Suprapubic skin (tissue), 4 donors: ENCODE measurements at regions not wholly inside any gene's neighbourhood (a gene's known extent, or its start where the extent isn't known, plus 50 kb on each side); places are given as distances from the start of the nearest gene placed in this dataset.

Source experiments
- EP300 ChIP-seq: sonication (generic); formaldehyde crosslinking; IDR thresholded peaks from one replicate; pipeline ENCODE4 v1.6.1; 2017; ENCODE audit warnings: antibody characterized with exemption
- POLR2A ChIP-seq, 2 donors: fragments of 450-650 bp; IDR thresholded peaks; one replicate each; pipeline ENCODE4 v1.6.1; 2017; ENCODE audit warnings: antibody characterized with exemption in 2 of 2, mild to moderate bottlenecking in 2 of 2, moderate library complexity in 2 of 2
- POLR2AphosphoS5 ChIP-seq, 3 donors: sonication (generic); formaldehyde crosslinking; IDR thresholded peaks; one replicate each; pipeline ENCODE4 v1.6.1; 2017; ENCODE audit warnings: antibody characterized with exemption in 3 of 3
- TF ChIP-seq, protein P1 (sequence below), 2 donors: fragments of 200-600 bp in 1 of 2; fragments of 450-650 bp in 1 of 2; sonication (generic) in 1 of 2; IDR thresholded peaks; one replicate each; pipeline ENCODE4 v1.5.1; 2016 to 2019; ENCODE audit warnings: antibody characterized with exemption in 2 of 2, mild to moderate bottlenecking in 1 of 2, moderate library complexity in 1 of 2

DNA sequence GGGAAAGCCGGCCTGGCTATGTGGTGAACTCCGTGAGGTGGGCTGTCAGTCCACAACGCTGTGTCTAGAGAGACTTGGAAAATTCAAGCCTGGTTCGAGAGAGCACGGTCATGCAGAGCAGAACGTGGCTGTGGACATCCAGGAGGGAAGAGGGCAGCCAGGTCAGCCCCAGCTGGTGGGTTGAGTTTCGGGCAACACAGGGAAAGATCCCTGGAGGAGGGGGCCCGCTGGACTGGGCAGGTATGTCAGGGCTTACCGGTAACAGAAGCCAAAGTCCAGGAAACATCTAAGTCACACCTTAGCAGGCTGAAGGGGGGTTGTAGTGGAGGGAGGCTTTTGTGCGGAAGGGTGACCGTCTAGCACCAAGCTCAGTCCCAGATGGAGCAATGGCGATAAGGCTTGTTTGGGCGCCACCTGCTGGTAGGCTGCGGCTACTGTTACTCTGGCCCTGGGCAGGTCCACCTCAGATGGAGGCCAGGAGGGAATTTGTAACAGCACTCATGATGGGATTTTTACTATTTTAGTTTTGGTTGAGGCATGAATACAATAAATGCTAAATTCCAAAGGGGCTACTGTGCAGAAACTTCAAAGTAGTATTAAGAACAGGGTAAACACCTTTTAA lies 143.3 kb upstream of the ZNF644 start:
- TF ChIP-seq POLR2A (IDR thresholded peaks at IDR 0.05) (no peak), EP300 (no peak), POLR2AphosphoS5 (IDR thresholded peaks at IDR 0.05) (no peak)
- TF ChIP-seq, protein P1, sequence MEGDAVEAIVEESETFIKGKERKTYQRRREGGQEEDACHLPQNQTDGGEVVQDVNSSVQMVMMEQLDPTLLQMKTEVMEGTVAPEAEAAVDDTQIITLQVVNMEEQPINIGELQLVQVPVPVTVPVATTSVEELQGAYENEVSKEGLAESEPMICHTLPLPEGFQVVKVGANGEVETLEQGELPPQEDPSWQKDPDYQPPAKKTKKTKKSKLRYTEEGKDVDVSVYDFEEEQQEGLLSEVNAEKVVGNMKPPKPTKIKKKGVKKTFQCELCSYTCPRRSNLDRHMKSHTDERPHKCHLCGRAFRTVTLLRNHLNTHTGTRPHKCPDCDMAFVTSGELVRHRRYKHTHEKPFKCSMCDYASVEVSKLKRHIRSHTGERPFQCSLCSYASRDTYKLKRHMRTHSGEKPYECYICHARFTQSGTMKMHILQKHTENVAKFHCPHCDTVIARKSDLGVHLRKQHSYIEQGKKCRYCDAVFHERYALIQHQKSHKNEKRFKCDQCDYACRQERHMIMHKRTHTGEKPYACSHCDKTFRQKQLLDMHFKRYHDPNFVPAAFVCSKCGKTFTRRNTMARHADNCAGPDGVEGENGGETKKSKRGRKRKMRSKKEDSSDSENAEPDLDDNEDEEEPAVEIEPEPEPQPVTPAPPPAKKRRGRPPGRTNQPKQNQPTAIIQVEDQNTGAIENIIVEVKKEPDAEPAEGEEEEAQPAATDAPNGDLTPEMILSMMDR (IDR thresholded peaks at IDR 0.05) = peak; percentile 70 to 91
